H4 (cell line): ENCODE measurements at regions not wholly inside any gene's neighbourhood (a gene's known extent, or its start where the extent isn't known, plus 50 kb on each side); places are given as distances from the start of the nearest gene placed in this dataset.
A peak's percentile ranks its signal among the peaks of the same experiment; 100 is the strongest.
"Not testable (repeated sequence)": the region's sequence is repeated elsewhere in the genome, so short reads cannot be mapped to it uniquely, and the experiment has no call there.

Experiments
- DNase-seq: peaks from one replicate; pipeline ENCODE4 v3.0.0-alpha.2; 2015; ENCODE audit warnings: low spot score

GRCh38 chr3:187997946-187998561, 155.9 kb upstream of the LPP start:
- no peak for DNase-seq

- DNase-seq = no peak
Measured at GRCh38 chr3:187998611-187999010, 155.3 kb upstream of the LPP start.

GRCh38 chr3:187999821-188000220, 154.1 kb upstream of the LPP start:
- DNase-seq = no peak

GRCh38 chr3:188000361-188000861, 153.5 kb upstream of the LPP start:
- DNase-seq = no peak

GRCh38 chr3:188001093-188001492, 152.9 kb upstream of the LPP start:
- DNase-seq = no peak

- DNase-seq = no peak
Measured at GRCh38 chr3:188001926-188002325, 152.0 kb upstream of the LPP start.

- DNase-seq = no peak
Measured at GRCh38 chr3:188002626-188003138, 151.3 kb upstream of the LPP start.

- no peak for DNase-seq
Measured at GRCh38 chr3:188003188-188004171, 150.5 kb upstream of the LPP start.

GRCh38 chr3:188006726-188007393, 147.1 kb upstream of the LPP start:
- DNase-seq = peak; percentile 64

GRCh38 chr3:188007897-188008296, 146.1 kb upstream of the LPP start:
- no peak for DNase-seq

- DNase-seq = no peak
Measured at GRCh38 chr3:188008582-188009213, 145.3 kb upstream of the LPP start.

GRCh38 chr3:188010478-188010877, 143.5 kb upstream of the LPP start:
- DNase-seq = no peak

GRCh38 chr3:188019727-188020126, 134.2 kb upstream of the LPP start:
- no peak for DNase-seq

- no peak for DNase-seq
Measured at GRCh38 chr3:188021041-188021440, 132.9 kb upstream of the LPP start.

- DNase-seq = peak; percentile 78
Measured at GRCh38 chr3:188021502-188022040, 132.4 kb upstream of the LPP start.

- DNase-seq = not testable (repeated sequence)
Measured at GRCh38 chr3:188022902-188023301, 131.1 kb upstream of the LPP start.

GRCh38 chr3:188025555-188025954, 128.4 kb upstream of the LPP start:
- no peak for DNase-seq

GRCh38 chr3:188026191-188026968, 127.6 kb upstream of the LPP start:
- DNase-seq = no peak

- DNase-seq = no peak
Measured at GRCh38 chr3:188031121-188031520, 122.8 kb upstream of the LPP start.

- DNase-seq = no peak
Measured at GRCh38 chr3:188034989-188035388, 119.0 kb upstream of the LPP start.
